SK-N-SH treated with all-trans-retinoic acid at 6 μM for 48 hours (cell line): ENCODE measurements at regions not wholly inside any gene's neighbourhood (a gene's known extent, or its start where the extent isn't known, plus 50 kb on each side); places are given as distances from the start of the nearest gene placed in this dataset.

Experiments
- ATAC-seq: fragments of 200-7000 bp; cut with Tn5 transposase; 3 replicates; pipeline ENCODE4 v1.9.1; 2020; ENCODE audit warnings: mild to moderate bottlenecking, moderate library complexity
- BACH2 ChIP-seq: fragments of 250-450 bp; sonication (Bioruptor Pico); IDR thresholded peaks from 2 replicates; pipeline ENCODE4 v1.9.0; 2021; ENCODE audit warnings: mild to moderate bottlenecking, borderline replicate concordance
- CREB5 ChIP-seq: fragments of 250-450 bp; sonication (Bioruptor Pico); IDR thresholded peaks from 2 replicates; pipeline ENCODE4 v1.5.1; 2020; ENCODE audit warnings: low read depth, mild to moderate bottlenecking, moderate library complexity
- CSDC2 ChIP-seq: fragments of 250-450 bp; sonication (Bioruptor Pico); IDR thresholded peaks from 2 replicates; pipeline ENCODE4 v1.5.0; 2020; ENCODE audit warnings: mild to moderate bottlenecking, moderate library complexity
- ESRRG ChIP-seq: fragments of 250-450 bp; sonication (Bioruptor Pico); IDR thresholded peaks from 2 replicates; pipeline ENCODE4 v1.6.1; 2021; ENCODE audit warnings: mild to moderate bottlenecking
- GLIS3 ChIP-seq: fragments of 250-450 bp; sonication (Bioruptor Pico); IDR thresholded peaks from 2 replicates; pipeline ENCODE4 v1.5.0; 2020; ENCODE audit warnings: mild to moderate bottlenecking, moderate library complexity
- ISL1 ChIP-seq: fragments of 250-450 bp; sonication (Bioruptor Pico); IDR thresholded peaks from 2 replicates; pipeline ENCODE4 v2.1.2; 2022; ENCODE audit warnings: mild to moderate bottlenecking, moderate library complexity
- OSR1 ChIP-seq: fragments of 250-450 bp; sonication (Bioruptor Pico); IDR thresholded peaks from 2 replicates; pipeline ENCODE4 v1.8.0; 2022; ENCODE audit warnings: moderate library complexity, mild to moderate bottlenecking, inconsistent platforms
- POU6F1 ChIP-seq: fragments of 250-450 bp; sonication (Bioruptor Pico); IDR thresholded peaks from 2 replicates; pipeline ENCODE4 v1.8.0; 2021; ENCODE audit warnings: low read depth, mild to moderate bottlenecking, moderate library complexity, borderline replicate concordance
- PPARA ChIP-seq: fragments of 250-450 bp; sonication (Bioruptor Pico); IDR thresholded peaks from 2 replicates; pipeline ENCODE4 v1.5.0; 2020; ENCODE audit warnings: mild to moderate bottlenecking, borderline replicate concordance
- RARB ChIP-seq: fragments of 250-450 bp; sonication (Bioruptor Pico); IDR thresholded peaks from 2 replicates; pipeline ENCODE4 v1.8.0; 2021; ENCODE audit warnings: mild to moderate bottlenecking, moderate library complexity
- SNAI2 ChIP-seq: fragments of 250-450 bp; sonication (Bioruptor Pico); IDR thresholded peaks from 2 replicates; pipeline ENCODE4 v1.5.0; 2020; ENCODE audit warnings: mild to moderate bottlenecking, moderate library complexity
- TCF4 ChIP-seq: fragments of 250-450 bp; sonication (Bioruptor Pico); IDR thresholded peaks from 2 replicates; pipeline ENCODE4 v1.8.0; 2021; ENCODE audit warnings: mild to moderate bottlenecking, moderate library complexity, borderline replicate concordance
- TOX ChIP-seq: fragments of 250-450 bp; sonication (Bioruptor Pico); IDR thresholded peaks from 2 replicates; pipeline ENCODE4 v1.8.0; 2021; ENCODE audit warnings: mild to moderate bottlenecking, moderate library complexity, borderline replicate concordance
- ZFP3 ChIP-seq: fragments of 250-450 bp; sonication (Bioruptor Pico); IDR thresholded peaks from 2 replicates; pipeline ENCODE4 v1.5.0; 2020; ENCODE audit warnings: mild to moderate bottlenecking, moderate library complexity
- ZFP30 ChIP-seq: fragments of 450-650 bp; formaldehyde crosslinking; IDR thresholded peaks from 2 replicates; pipeline ENCODE4 v1.5.0; 2022; ENCODE audit warnings: mild to moderate bottlenecking, moderate library complexity
- ZNF70 ChIP-seq: fragments of 450-650 bp; formaldehyde crosslinking; IDR thresholded peaks from 2 replicates; pipeline ENCODE4 v1.5.0; 2020; ENCODE audit warnings: mild to moderate bottlenecking, moderate library complexity
- TF ChIP-seq, protein P1 (sequence below): fragments of 250-450 bp; sonication (Bioruptor Pico); IDR thresholded peaks from 2 replicates; pipeline ENCODE4 v1.8.0; 2020; ENCODE audit warnings: mild to moderate bottlenecking, moderate library complexity, borderline replicate concordance
- TF ChIP-seq, protein P2 (sequence below): fragments of 250-450 bp; sonication (Bioruptor Pico); IDR thresholded peaks from 2 replicates; pipeline ENCODE4 v1.5.1; 2021; ENCODE audit warnings: mild to moderate bottlenecking, moderate library complexity

DNA sequence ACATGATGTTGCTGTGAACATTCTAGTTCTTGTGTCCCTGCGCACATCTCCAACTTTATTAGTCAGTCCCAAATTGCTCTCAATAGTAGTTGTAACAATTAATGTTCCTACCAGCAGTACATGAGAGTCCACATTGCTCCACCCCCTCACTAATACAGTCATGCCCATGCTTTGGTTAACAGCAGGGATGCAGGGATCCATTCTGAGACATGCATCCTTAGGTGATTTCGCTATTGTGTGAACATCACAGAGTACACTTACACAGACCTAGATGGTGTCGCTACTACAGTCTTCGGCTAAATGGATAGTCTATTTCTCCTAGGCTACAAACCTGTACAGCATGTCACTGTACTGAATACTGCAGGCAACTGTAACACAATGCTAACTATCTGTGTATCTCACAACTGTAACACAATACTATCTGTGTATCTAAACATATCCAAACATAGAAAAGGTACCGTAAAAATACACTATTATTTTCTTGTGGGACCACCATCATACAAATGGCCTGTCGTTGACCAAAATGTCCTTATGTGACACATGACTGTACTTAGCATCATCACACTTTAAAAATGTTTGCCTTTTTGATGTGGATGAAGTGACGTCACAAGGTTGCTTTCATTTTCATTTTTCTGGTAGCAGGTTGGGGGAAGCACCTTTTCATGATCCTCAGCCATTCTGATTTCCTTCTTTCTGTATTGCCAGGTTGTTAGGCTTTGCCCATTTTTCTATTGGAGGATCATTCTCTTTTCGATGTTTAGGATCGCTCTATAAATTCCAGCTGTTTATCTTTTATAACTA lies 82.9 kb upstream of the RNF152 start:
- ATAC-seq: no peak
- no peak for TF ChIP-seq GLIS3 (CRISPR knock-in tag)
- no peak for TF ChIP-seq PPARA (CRISPR knock-in tag)
- TF ChIP-seq ZFP3 (CRISPR knock-in tag): no peak
- TF ChIP-seq TOX: no peak
- TF ChIP-seq, protein P1, sequence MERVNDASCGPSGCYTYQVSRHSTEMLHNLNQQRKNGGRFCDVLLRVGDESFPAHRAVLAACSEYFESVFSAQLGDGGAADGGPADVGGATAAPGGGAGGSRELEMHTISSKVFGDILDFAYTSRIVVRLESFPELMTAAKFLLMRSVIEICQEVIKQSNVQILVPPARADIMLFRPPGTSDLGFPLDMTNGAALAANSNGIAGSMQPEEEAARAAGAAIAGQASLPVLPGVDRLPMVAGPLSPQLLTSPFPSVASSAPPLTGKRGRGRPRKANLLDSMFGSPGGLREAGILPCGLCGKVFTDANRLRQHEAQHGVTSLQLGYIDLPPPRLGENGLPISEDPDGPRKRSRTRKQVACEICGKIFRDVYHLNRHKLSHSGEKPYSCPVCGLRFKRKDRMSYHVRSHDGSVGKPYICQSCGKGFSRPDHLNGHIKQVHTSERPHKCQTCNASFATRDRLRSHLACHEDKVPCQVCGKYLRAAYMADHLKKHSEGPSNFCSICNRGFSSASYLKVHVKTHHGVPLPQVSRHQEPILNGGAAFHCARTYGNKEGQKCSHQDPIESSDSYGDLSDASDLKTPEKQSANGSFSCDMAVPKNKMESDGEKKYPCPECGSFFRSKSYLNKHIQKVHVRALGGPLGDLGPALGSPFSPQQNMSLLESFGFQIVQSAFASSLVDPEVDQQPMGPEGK: no peak
- TF ChIP-seq SNAI2 (CRISPR knock-in tag): no peak

- no peak for ATAC-seq
- TF ChIP-seq CREB5 (CRISPR knock-in tag) (no peak), ZNF70 (CRISPR knock-in tag) (no peak), PPARA (CRISPR knock-in tag) (no peak), OSR1 (CRISPR knock-in tag) (no peak), GLIS3 (CRISPR knock-in tag) (no peak), RARB (CRISPR knock-in tag) (no peak), TCF4 (CRISPR knock-in tag) (no peak), BACH2 (CRISPR knock-in tag) (no peak), ZFP30 (no peak)
- TF ChIP-seq, protein P2, sequence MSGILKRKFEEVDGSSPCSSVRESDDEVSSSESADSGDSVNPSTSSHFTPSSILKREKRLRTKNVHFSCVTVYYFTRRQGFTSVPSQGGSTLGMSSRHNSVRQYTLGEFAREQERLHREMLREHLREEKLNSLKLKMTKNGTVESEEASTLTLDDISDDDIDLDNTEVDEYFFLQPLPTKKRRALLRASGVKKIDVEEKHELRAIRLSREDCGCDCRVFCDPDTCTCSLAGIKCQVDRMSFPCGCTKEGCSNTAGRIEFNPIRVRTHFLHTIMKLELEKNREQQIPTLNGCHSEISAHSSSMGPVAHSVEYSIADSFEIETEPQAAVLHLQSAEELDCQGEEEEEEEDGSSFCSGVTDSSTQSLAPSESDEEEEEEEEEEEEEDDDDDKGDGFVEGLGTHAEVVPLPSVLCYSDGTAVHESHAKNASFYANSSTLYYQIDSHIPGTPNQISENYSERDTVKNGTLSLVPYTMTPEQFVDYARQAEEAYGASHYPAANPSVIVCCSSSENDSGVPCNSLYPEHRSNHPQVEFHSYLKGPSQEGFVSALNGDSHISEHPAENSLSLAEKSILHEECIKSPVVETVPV (CRISPR knock-in tag): no peak
Observed at GRCh38 chr18:61973273-61974115, 80.7 kb upstream of the RNF152 start.

DNA sequence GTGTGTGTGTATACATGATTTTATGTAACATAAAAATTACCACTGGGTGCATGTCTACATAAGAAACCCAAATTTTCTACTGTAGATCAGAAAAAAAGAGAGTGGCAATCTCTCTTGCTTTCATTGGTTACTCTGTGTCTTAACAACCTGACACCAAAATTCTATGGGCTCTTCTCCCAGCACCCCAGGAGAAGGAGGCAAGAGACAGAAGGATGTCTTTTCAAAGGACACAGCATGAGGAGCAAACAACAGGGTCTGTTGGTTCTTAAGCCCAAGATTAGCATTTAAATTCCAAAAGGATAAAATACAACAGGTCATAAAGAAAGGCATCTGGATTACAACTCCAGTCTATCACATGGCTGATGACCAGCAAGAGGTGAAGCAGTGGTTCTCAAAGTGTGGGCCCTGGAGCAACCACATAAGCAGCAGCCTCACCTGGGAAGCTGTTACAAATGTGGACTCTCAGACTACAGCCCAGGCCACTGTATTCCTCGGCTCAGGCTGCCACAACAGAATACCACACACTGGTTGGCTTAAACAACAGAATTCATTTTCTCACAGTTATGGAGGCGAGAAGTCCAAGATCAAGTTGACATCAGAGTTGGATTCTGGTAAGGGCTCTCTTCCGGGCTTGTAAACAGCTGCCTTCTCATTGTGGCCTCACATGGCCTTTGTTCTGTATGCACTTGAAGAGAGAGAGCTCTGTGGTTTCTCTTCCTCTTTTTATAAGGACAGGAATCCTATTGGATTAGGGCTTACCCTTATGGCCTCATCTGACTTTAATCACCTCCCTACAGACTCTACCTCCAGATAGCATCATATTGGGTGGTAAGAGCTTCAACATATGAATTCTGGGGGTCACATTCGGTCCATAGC lies 79.8 kb upstream of the RNF152 start:
- TF ChIP-seq, protein P2 (CRISPR knock-in tag): no peak
- TF ChIP-seq POU6F1 (CRISPR knock-in tag) (no peak), ZFP30 (no peak), ESRRG (CRISPR knock-in tag) (no peak), SNAI2 (CRISPR knock-in tag) (no peak), OSR1 (CRISPR knock-in tag) (no peak), ISL1 (CRISPR knock-in tag) (no peak), PPARA (CRISPR knock-in tag) (no peak), CSDC2 (CRISPR knock-in tag) (no peak), TOX (no peak)
- ATAC-seq: no peak
